ENCODE measurements at regions not wholly inside any gene's neighbourhood (a gene's known extent, or its start where the extent isn't known, plus 50 kb on each side); places are given as distances from the start of the nearest gene placed in this dataset.

DNA sequence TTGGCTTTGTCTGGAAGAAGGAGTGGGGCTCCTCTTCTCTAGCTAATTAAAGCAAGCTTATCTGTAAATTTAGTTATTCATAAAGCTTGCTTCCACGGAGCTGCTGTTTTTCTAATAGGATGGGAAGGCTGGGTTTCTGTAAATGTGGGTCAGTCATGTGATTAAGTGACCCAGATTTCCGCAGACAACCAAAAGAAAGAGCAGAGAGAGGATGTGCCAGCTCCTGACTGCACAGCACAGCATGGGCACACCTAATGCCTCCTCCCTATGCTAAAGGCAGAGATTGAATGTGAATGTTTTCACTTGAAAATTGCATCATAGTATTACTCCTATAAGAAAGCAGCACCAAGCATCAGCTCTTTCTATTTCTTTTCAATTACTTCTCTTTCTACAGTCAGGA is 160.2 kb downstream of the FAT3 start:
- H3K27ac ChIP-seq (ENCODE audit: extremely low read depth, low read depth, low read length), result no peak overlapping the region
- TF ChIP-seq, protein P1, sequence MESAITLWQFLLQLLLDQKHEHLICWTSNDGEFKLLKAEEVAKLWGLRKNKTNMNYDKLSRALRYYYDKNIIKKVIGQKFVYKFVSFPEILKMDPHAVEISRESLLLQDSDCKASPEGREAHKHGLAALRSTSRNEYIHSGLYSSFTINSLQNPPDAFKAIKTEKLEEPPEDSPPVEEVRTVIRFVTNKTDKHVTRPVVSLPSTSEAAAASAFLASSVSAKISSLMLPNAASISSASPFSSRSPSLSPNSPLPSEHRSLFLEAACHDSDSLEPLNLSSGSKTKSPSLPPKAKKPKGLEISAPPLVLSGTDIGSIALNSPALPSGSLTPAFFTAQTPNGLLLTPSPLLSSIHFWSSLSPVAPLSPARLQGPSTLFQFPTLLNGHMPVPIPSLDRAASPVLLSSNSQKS (CRISPR knock-in tag; IDR thresholded peaks at IDR 0.05), result no peak
- TF ChIP-seq HNRNPUL1 (IDR thresholded peaks at IDR 0.05; ENCODE audit: low read length) (no peak), CBX5 (IDR thresholded peaks at IDR 0.05; ENCODE audit: borderline replicate concordance, low read depth) (no peak)
- intact Hi-C loops (cut with micrococcal nuclease), result no loop called here

DNA sequence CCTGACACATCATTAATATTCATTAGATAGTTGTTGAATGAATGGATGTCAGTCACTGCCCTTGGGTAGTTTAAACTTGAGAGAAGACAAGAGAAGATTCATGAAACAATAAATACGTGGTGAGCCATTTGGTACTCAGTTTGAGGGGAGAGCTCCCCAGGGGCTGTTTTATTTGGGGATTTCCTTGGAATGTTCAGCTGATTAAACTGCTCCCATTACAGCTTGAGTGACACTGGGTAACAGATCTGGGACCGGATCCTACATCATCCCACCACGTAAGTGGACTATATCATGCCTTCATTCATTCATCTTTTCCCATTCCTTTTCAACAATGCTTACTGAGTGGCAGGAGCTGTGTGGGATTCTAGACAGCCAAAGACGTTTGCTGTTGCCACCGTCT is 162.0 kb downstream of the FAT3 start:
- 3% methylated on average over 5 of the region's 5 CpGs for WGBS (ENCODE audit: insufficient coverage, low coverage, missing lambda C conversion rate)
- no peak for TF ChIP-seq NEUROD1 (IDR thresholded peaks at IDR 0.05; ENCODE audit: borderline replicate concordance, low read depth, low read length, partially characterized antibody)
- no peak for TF ChIP-seq SMARCC2 (IDR thresholded peaks at IDR 0.05; ENCODE audit: low read depth)
- TF ChIP-seq EP300 (IDR thresholded peaks at IDR 0.05; ENCODE audit: low read length), result no peak
- no peak for TF ChIP-seq XRCC4 (IDR thresholded peaks at IDR 0.05; ENCODE audit: extremely low read depth, insufficient read depth, insufficient read length)
- TF ChIP-seq, protein P2, sequence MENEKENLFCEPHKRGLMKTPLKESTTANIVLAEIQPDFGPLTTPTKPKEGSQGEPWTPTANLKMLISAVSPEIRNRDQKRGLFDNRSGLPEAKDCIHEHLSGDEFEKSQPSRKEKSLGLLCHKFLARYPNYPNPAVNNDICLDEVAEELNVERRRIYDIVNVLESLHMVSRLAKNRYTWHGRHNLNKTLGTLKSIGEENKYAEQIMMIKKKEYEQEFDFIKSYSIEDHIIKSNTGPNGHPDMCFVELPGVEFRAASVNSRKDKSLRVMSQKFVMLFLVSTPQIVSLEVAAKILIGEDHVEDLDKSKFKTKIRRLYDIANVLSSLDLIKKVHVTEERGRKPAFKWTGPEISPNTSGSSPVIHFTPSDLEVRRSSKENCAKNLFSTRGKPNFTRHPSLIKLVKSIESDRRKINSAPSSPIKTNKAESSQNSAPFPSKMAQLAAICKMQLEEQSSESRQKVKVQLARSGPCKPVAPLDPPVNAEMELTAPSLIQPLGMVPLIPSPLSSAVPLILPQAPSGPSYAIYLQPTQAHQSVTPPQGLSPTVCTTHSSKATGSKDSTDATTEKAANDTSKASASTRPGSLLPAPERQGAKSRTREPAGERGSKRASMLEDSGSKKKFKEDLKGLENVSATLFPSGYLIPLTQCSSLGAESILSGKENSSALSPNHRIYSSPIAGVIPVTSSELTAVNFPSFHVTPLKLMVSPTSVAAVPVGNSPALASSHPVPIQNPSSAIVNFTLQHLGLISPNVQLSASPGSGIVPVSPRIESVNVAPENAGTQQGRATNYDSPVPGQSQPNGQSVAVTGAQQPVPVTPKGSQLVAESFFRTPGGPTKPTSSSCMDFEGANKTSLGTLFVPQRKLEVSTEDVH (IDR thresholded peaks at IDR 0.05; ENCODE audit: low read depth, partially characterized antibody), result no peak
- TF ChIP-seq, protein P3, sequence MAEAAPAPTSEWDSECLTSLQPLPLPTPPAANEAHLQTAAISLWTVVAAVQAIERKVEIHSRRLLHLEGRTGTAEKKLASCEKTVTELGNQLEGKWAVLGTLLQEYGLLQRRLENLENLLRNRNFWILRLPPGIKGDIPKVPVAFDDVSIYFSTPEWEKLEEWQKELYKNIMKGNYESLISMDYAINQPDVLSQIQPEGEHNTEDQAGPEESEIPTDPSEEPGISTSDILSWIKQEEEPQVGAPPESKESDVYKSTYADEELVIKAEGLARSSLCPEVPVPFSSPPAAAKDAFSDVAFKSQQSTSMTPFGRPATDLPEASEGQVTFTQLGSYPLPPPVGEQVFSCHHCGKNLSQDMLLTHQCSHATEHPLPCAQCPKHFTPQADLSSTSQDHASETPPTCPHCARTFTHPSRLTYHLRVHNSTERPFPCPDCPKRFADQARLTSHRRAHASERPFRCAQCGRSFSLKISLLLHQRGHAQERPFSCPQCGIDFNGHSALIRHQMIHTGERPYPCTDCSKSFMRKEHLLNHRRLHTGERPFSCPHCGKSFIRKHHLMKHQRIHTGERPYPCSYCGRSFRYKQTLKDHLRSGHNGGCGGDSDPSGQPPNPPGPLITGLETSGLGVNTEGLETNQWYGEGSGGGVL (CRISPR knock-in tag; IDR thresholded peaks at IDR 0.05), result no peak
- no peak for TF ChIP-seq HDAC1 (IDR thresholded peaks at IDR 0.05)
- no peak for TF ChIP-seq MCM5 (IDR thresholded peaks at IDR 0.05; ENCODE audit: low read depth)
- TF ChIP-seq DNMT1 (IDR thresholded peaks at IDR 0.05), result no peak

More for the DNA sequence above, 160.2 kb downstream of the FAT3 start:
- ChIA-PET CTCF (ENCODE audit: low intra/inter-chr PET ratio) (no interaction called here), POLR2A (no interaction called here)
- 0% methylated on average over 2 of the region's 2 CpGs for WGBS (ENCODE audit: insufficient coverage, low coverage, missing lambda C conversion rate)
- H3K9ac ChIP-seq (ENCODE audit: insufficient read depth in 1 of 2, low read depth in 2 of 2, low read length in 2 of 2), result no peak overlapping the region
- no TSS peak for BruUV-seq (replicated peaks)
- in situ Hi-C loops (cut with MboI), result no loop called here
- no peaks in the 10 kb centered on the region for H4K20me1 ChIP-seq (replicated peaks; ENCODE audit: control insufficient read depth, insufficient read depth, low read length)
- DNase-seq (ENCODE audit: extremely low read depth in 1 of 4, low spot score in 3 of 4) (no peak), ATAC-seq (no peak), FAIRE-seq (no peak)
- no peaks in the 10 kb centered on the region for H3K79me2 ChIP-seq (ENCODE audit: control insufficient read depth, insufficient read depth, low read length)
- H3K4me2 ChIP-seq (ENCODE audit: insufficient read depth, low read length), result no peak overlapping the region
- no peaks in the 10 kb centered on the region for H3K27me3 ChIP-seq (ENCODE audit: control insufficient read depth in 2 of 2, insufficient read depth in 2 of 2, low read length in 2 of 2)
- H2AFZ ChIP-seq (ENCODE audit: low read depth, low read length), result no peak overlapping the region
- H3K9me3 ChIP-seq (replicated peaks; ENCODE audit: control insufficient read depth, insufficient read depth, low read depth, low read length), result no peaks in the 10 kb centered on the region
- H3K9me1 ChIP-seq (ENCODE audit: control insufficient read depth, insufficient read depth, low read length), result no peaks in the 10 kb centered on the region
- H3K4me3 ChIP-seq, result no peak overlapping the region
- no peaks in the 10 kb centered on the region for H3K36me3 ChIP-seq (ENCODE audit: control insufficient read depth, insufficient read depth, low read length)
- H3K4me1 ChIP-seq (replicated peaks in 1 of 2; ENCODE audit: control insufficient read depth in 2 of 2, insufficient read depth in 2 of 2, low read length in 2 of 2), result no peaks in the 10 kb centered on the region

More for the DNA sequence above, 162.0 kb downstream of the FAT3 start:
- ChIA-PET POLR2A (no interaction called here), CTCF (ENCODE audit: low intra/inter-chr PET ratio) (no interaction called here)
- no peaks in the 10 kb centered on the region for H3K36me3 ChIP-seq (ENCODE audit: control insufficient read depth, insufficient read depth, low read length)
- H3K79me2 ChIP-seq (ENCODE audit: control insufficient read depth, insufficient read depth, low read length), result no peaks in the 10 kb centered on the region
- FAIRE-seq, result no peak
- ATAC-seq, result no peak
- H3K4me2 ChIP-seq (ENCODE audit: insufficient read depth, low read length), result no peak overlapping the region
- no peaks in the 10 kb centered on the region for H3K4me1 ChIP-seq (replicated peaks in 1 of 2; ENCODE audit: control insufficient read depth in 2 of 2, insufficient read depth in 2 of 2, low read length in 2 of 2)
- DNase-seq (ENCODE audit: extremely low read depth in 1 of 4, low spot score in 3 of 4), result no peak
- H3K9me3 ChIP-seq (replicated peaks; ENCODE audit: control insufficient read depth, insufficient read depth, low read depth, low read length), result no peaks in the 10 kb centered on the region
- H2AFZ ChIP-seq (ENCODE audit: low read depth, low read length), result no peak overlapping the region
- no peak overlapping the region for H3K4me3 ChIP-seq
- no TSS peak for BruUV-seq (replicated peaks)
- no peak overlapping the region for H3K9ac ChIP-seq (ENCODE audit: insufficient read depth in 1 of 2, low read depth in 2 of 2, low read length in 2 of 2)
- no peaks in the 10 kb centered on the region for H3K27me3 ChIP-seq (ENCODE audit: control insufficient read depth in 2 of 2, insufficient read depth in 2 of 2, low read length in 2 of 2)
- H4K20me1 ChIP-seq (replicated peaks; ENCODE audit: control insufficient read depth, insufficient read depth, low read length), result no peaks in the 10 kb centered on the region
- no peak overlapping the region for H3K27ac ChIP-seq (ENCODE audit: extremely low read depth, low read depth, low read length)
- intact Hi-C loops (cut with micrococcal nuclease), result no loop called here
- H3K9me1 ChIP-seq (ENCODE audit: control insufficient read depth, insufficient read depth, low read length), result no peaks in the 10 kb centered on the region
- in situ Hi-C loops (cut with MboI), result no loop called here

Data from K562 (cell line).